Aorta (tissue), 5 donors: ENCODE measurements at regions not wholly inside any gene's neighbourhood (a gene's known extent, or its start where the extent isn't known, plus 50 kb on each side); places are given as distances from the start of the nearest gene placed in this dataset.
"Not testable (repeated sequence)": the region's sequence is repeated elsewhere in the genome, so short reads cannot be mapped to it uniquely, and the experiment has no call there.

Source experiments
- ATAC-seq: fragments of 200-7000 bp; cut with Tn5 transposase; one replicate; pipeline ENCODE4 v1.9.1; 2022; ENCODE audit warnings: moderate library complexity; ENCODE audit not compliant: low FRiP score
- DNase-seq, 2 donors: peaks; one replicate each; pipeline ENCODE4 v3.0.0-alpha.2; 2020
- H3K27ac ChIP-seq, 2 donors: one replicate each; pipeline ENCODE4 v1.5.1; 2013; ENCODE audit warnings: low read length in 2 of 2, mild to moderate bottlenecking in 2 of 2, moderate library complexity in 2 of 2, control low read depth in 1 of 2, inconsistent platforms in 1 of 2, low read depth in 1 of 2
- H3K27me3 ChIP-seq, 2 donors: one replicate each; pipeline ENCODE4 v1.6.1; 2013; ENCODE audit warnings: control low read depth in 1 of 2, low read length in 1 of 2, mild to moderate bottlenecking in 1 of 2, moderate library complexity in 1 of 2; ENCODE audit not compliant: insufficient read depth in 2 of 2, control insufficient read depth in 1 of 2
- H3K36me3 ChIP-seq, 2 donors: one replicate each; pipeline ENCODE4 v1.6.1; 2013; ENCODE audit warnings: control low read depth in 1 of 2, low read length in 1 of 2, mild to moderate bottlenecking in 1 of 2; ENCODE audit not compliant: insufficient read depth in 2 of 2, control insufficient read depth in 1 of 2
- H3K4me1 ChIP-seq, 2 donors: one replicate each; pipeline ENCODE4 v1.6.1; 2013; ENCODE audit warnings: low read length in 2 of 2, control low read depth in 1 of 2, mild to moderate bottlenecking in 1 of 2, moderate library complexity in 1 of 2; ENCODE audit not compliant: insufficient read depth in 2 of 2, control insufficient read depth in 1 of 2
- H3K4me3 ChIP-seq, 2 donors: one replicate each; pipeline ENCODE4 v1.5.1; 2013; ENCODE audit warnings: low read length in 2 of 2, control low read depth in 1 of 2, mild to moderate bottlenecking in 1 of 2
- H3K9me3 ChIP-seq: one replicate; pipeline ENCODE4 v1.6.1; 2013; ENCODE audit warnings: mild to moderate bottlenecking, low read length; ENCODE audit not compliant: control insufficient read depth
- WGBS, 2 donors: extraction: QIAGEN DNeasy Blood & Tissue Kit; methylation state at CpG; one replicate each; pipeline ENCODE4 v1.1.7; 2013; 5-methylcytosine and 5-hydroxymethylcytosine counted together
- intact Hi-C, 2 donors: fragments of 100-400 bp; cut with DNase I; formaldehyde crosslinking; loops; one replicate each; pipeline versions ENCODE4 v1.14.2 to v1.15.0; 2022
- donor health status: healthy with polysubstance abuse.
- donor health status: Bipolar disorder and iron deficiency.
- donor health status: DM: no; HTN: no; CAD: no.
- donor health status: DM: no; HTN: no; CAD: no.
- donor health status: DM: yes; HTN: yes; CAD: no.

DNA sequence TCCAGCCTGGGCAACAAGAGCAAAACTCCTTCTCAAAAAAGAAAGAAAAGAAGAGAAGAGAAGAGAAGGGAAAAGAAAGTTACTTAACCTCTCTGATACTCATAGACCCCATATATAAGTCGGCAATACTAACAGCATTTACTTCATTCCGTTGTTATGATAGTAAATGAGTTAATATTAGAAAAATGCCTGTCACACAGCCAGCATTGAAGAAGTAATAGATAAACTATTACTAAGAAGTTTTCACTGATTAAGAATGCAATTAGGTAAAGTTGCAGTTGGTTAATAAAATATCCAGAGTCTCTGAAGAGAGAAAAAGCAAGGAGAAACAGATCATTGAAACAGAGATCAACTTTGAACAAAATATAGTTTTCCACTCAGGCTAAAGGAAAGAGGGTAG, 161.3 kb upstream of the UBE2E3 start:
- ATAC-seq: no peak
- WGBS, 2 donors: 76 to 83% methylated on average over 2 of the region's 2 CpGs
- intact Hi-C loops: no loop called here
- no peaks in the 10 kb centered on the region for H3K4me1 ChIP-seq
- no peaks in the 10 kb centered on the region for H3K27me3 ChIP-seq
- no peaks in the 10 kb centered on the region for H3K9me3 ChIP-seq
- H3K4me3 ChIP-seq: no peak overlapping the region
- no peaks in the 10 kb centered on the region for H3K36me3 ChIP-seq
- DNase-seq: no peak
- no peak overlapping the region for H3K27ac ChIP-seq

DNA sequence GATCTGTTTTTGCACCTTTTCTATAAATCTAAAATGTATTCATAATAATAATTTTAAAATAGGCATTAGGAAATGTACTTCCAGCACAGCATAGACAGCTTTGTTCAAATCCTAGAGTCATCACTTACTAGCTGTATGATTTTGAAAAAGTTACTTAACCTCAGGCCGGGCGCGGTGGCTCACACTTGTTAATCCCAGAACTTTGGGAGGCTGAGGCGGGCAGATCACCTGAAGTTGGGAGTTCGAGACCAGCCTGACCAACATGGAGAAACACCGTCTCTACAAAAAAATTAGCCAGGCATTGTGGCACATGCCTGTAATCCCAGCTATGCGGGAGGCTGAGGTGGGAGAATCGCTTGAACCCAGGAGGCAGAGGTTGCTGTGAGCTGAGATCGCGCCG, 161.7 kb upstream of the UBE2E3 start:
- 94 to 96% methylated on average over 11 of the region's 11 CpGs for WGBS, 2 donors
- H3K4me1 ChIP-seq, H3K27ac ChIP-seq, H3K9me3 ChIP-seq, DNase-seq, intact Hi-C loops, H3K36me3 ChIP-seq, H3K27me3 ChIP-seq, H3K4me3 ChIP-seq, ATAC-seq: not testable (repeated sequence)

DNA sequence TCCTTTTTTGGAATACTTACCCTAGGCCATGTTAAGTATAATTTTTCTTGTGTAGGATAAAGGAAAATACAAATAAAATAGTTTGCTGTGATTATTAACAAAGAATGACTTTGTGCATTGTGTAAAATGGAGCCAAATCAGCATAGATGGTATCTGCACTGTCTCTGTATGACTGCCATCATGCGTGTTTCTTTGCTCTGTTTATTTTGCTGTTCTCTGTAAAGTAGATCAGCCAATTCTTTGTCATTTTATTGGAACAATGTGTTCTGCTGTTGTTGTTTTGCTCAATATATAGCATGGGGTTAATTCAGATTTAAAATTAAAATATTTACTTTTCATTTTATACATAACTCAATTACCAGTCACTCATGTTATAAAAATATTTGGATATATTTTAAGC, 181.3 kb upstream of the UBE2E3 start:
- 34 to 48% methylated on average over 1 of the region's 1 CpG for WGBS, 2 donors
- H3K27ac ChIP-seq: no peak overlapping the region
- H3K36me3 ChIP-seq: no peaks in the 10 kb centered on the region
- intact Hi-C loops: no loop called here
- no peak overlapping the region for H3K4me3 ChIP-seq
- no peak for DNase-seq
- ATAC-seq: no peak
- no peaks in the 10 kb centered on the region for H3K4me1 ChIP-seq
- H3K9me3 ChIP-seq: no peaks in the 10 kb centered on the region
- no peaks in the 10 kb centered on the region for H3K27me3 ChIP-seq

DNA sequence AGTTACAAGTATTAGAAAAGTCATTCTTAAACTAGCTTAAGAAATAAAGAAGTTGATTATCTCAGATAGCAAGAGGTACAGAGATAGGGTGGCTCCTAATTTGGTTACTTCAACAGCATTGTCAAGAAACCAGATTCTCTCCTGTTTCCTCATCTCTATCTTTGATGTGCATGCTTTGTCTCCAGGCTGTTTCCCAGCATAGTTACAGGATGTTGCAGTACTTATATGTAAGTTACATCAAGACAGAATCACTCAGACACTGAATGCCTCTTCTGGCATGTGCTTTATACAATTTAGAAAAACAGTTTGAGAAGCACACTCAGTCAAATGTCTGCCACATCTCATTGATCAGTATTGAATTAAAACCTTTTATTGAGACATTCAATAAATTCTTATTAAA, 189.5 kb upstream of the UBE2E3 start:
- no peaks in the 10 kb centered on the region for H3K4me1 ChIP-seq
- ATAC-seq: no peak
- H3K36me3 ChIP-seq: no peaks in the 10 kb centered on the region
- H3K27me3 ChIP-seq: no peaks in the 10 kb centered on the region
- intact Hi-C loops: no loop called here
- no peak for DNase-seq
- no peaks in the 10 kb centered on the region for H3K9me3 ChIP-seq
- H3K4me3 ChIP-seq: no peak overlapping the region
- H3K27ac ChIP-seq: no peak overlapping the region

DNA sequence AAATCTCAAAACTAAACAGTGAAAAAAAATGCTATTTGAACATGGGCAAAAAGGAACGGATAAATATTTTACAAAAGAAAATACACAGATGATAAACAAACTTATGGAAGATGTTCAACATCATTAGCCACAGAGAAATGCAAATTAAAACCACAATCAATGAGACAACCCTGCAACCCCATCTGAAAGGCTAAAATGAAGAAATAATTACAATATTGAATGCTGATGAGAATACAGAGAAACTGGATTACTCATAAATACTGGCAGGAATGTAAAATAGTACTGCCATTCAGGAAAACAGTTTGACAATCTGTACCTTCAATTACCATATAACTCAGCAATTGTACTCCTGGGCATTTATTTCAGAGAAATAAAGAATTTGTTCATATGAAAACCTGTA, 193.1 kb upstream of the UBE2E3 start:
- intact Hi-C loops: no loop called here
- no peaks in the 10 kb centered on the region for H3K36me3 ChIP-seq
- DNase-seq (no peak), ATAC-seq (no peak)
- no peaks in the 10 kb centered on the region for H3K4me1 ChIP-seq
- H3K27me3 ChIP-seq: no peaks in the 10 kb centered on the region
- H3K27ac ChIP-seq: no peak overlapping the region
- no peak overlapping the region for H3K4me3 ChIP-seq
- no peaks in the 10 kb centered on the region for H3K9me3 ChIP-seq
- WGBS, 2 donors: 73 to 83% methylated on average over 1 of the region's 1 CpG

DNA sequence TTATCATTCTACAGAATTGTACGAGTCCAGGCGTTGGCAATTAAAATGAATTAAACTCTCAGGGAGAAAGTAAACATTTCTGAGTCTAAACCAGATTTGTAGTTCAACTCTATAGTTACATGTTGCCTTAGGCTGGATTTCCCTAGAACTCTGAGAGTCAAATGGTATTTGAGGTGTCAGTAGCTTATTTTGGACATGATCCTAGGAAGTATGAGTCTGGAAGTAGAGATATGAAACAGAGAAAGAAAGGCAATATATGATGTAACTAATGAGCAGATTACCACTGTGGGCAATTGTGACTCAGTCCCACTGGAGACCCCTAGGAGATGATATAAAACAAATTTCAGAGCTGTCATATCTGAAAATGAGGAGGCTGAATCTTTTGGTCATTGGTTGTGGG, 199.1 kb upstream of the UBE2E3 start:
- WGBS, 2 donors: 28 to 40% methylated on average over 2 of the region's 2 CpGs
- ATAC-seq: no peak

DNA sequence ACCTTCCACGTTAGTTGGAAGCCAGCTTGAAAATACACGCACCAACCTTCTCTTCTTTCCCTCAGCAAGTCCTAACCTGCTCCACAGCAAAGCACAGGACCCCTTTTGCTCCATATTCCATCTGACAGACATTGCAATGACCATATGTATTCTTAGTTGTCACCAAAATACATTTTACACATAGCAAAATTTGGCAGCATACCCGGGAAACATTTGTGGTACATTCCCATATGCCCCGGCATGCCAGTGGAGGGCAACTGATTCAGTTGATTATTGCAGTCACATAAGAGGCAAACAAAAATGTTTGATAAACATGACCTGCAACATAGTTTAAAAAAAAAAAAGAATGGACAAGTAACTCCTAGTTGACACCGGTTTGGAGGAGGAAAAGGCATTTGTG, 202.1 kb upstream of the UBE2E3 start:
- H3K27me3 ChIP-seq: no peaks in the 10 kb centered on the region
- H3K36me3 ChIP-seq: no peaks in the 10 kb centered on the region
- H3K4me3 ChIP-seq: no peak overlapping the region
- ATAC-seq: no peak
- WGBS, 2 donors: 86 to 88% methylated on average over 5 of the region's 5 CpGs
- H3K4me1 ChIP-seq: no peaks in the 10 kb centered on the region
- no peak overlapping the region for H3K27ac ChIP-seq
- no peaks in the 10 kb centered on the region for H3K9me3 ChIP-seq
- DNase-seq: no peak
- intact Hi-C loops: no loop called here

More for the DNA sequence above, 199.1 kb upstream of the UBE2E3 start:
- Histone ChIP-seq H3K27ac (no peak overlapping the region), H3K9me3 (no peaks in the 10 kb centered on the region), H3K36me3 (no peaks in the 10 kb centered on the region), H3K4me3 (no peak overlapping the region), H3K4me1 (no peaks in the 10 kb centered on the region), H3K27me3 (no peaks in the 10 kb centered on the region)
- no peak for DNase-seq
- intact Hi-C loops: no loop called here

DNA sequence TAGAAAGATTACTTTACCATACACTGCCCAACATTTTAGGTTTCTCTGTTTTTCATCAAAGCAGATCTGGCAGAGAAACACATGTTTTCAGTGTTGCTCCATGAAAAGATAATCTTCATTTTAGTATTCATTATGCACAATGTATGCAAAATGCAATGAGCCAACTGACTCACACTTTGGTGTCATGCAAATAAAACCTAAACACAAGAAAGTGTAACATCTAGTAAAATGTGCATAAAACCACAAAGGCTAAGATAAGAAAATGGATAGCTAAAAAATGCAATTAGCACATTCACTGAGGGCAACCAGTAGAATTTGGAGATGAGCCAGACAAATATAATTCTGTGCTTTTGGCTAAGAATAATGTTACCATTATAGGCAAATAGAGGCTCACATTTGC, 203.5 kb upstream of the UBE2E3 start:
- ATAC-seq: no peak
- Histone ChIP-seq H3K9me3 (no peaks in the 10 kb centered on the region), H3K27me3 (no peaks in the 10 kb centered on the region), H3K4me1 (no peaks in the 10 kb centered on the region), H3K36me3 (no peaks in the 10 kb centered on the region), H3K4me3 (no peak overlapping the region), H3K27ac (no peak overlapping the region)
- intact Hi-C loops: no loop called here
- DNase-seq: no peak

DNA sequence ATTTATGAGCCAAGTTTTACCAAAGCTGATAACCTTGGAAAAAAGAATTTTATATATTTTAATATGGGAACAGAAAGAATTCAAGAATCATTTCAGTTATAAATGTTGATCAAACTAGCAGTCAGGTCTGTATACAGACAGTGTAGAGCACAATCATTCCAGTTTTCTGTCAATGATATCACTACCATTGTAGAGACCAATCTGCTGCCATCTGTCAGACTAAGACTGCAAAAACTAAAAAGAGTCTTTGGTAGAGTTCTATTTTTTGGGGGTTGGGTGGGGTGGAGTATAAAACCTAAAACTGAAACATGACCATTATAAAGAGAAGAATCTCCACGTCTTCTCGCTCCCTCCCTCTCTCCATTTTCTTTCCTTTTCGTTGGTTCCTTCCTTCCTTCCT, 204.7 kb upstream of the UBE2E3 start:
- 74 to 85% methylated on average over 3 of the region's 3 CpGs for WGBS, 2 donors
- H3K27me3 ChIP-seq: no peaks in the 10 kb centered on the region
- ATAC-seq (no peak), DNase-seq (no peak)
- H3K27ac ChIP-seq: no peak overlapping the region
- intact Hi-C loops: no loop called here
- no peaks in the 10 kb centered on the region for H3K4me1 ChIP-seq
- no peaks in the 10 kb centered on the region for H3K36me3 ChIP-seq
- H3K9me3 ChIP-seq: no peaks in the 10 kb centered on the region
- H3K4me3 ChIP-seq: no peak overlapping the region

DNA sequence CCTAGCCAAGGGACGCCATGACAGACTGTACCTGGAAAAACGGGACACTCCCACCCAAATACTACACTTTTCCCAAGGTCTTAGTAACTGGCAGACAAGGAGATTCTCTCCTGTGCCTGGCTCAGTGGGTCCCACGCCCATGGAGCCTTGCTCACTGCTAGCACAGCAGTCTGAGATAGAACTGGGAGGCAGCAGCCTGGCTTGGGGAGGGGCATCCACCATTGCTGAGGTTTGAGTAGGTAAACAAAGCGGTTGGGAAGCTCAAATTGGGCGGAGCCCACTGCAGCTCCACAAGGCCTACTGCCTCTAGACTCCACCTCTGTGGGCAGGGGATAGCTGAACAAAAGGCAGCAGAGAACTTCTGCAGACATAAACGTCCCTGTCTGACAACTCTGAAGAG, 215.1 kb upstream of the UBE2E3 start:
- DNase-seq, H3K36me3 ChIP-seq, H3K4me1 ChIP-seq, H3K9me3 ChIP-seq, ATAC-seq, H3K27ac ChIP-seq, H3K27me3 ChIP-seq, intact Hi-C loops, H3K4me3 ChIP-seq: not testable (repeated sequence)
- WGBS, 2 donors: 76 to 81% methylated on average over 6 of the region's 6 CpGs
